ENCODE measurements at regions not wholly inside any gene's neighbourhood (a gene's known extent, or its start where the extent isn't known, plus 50 kb on each side); places are given as distances from the start of the nearest gene placed in this dataset.

- no peak overlapping the region for H4K5ac ChIP-seq (ENCODE audit: insufficient read length, low read depth, low read length)
- no peak overlapping the region for H2BK15ac ChIP-seq (ENCODE audit: low read depth, low read length)
- H3K4me1 ChIP-seq (ENCODE audit: insufficient read depth, low read length), result peaks cover 8% of the 10 kb centered on the region; the same call in 1 of the 2 replicates
- H3K79me1 ChIP-seq (ENCODE audit: insufficient read depth, low read depth, low read length, poor library complexity, severe bottlenecking), result no peaks in the 10 kb centered on the region
- no peak overlapping the region for H2AK5ac ChIP-seq (ENCODE audit: insufficient read length, low read length)
- no peaks in the 10 kb centered on the region for H3K79me2 ChIP-seq (ENCODE audit: insufficient read depth, low read length)
- DNase-seq, result no peak
- H4K91ac ChIP-seq (ENCODE audit: insufficient read length, low read depth, low read length), result no peak overlapping the region
- no peak overlapping the region for H3K4me3 Mint-ChIP-seq
- no peaks in the 10 kb centered on the region for H3K9me3 Mint-ChIP-seq
- H3K4me1 Mint-ChIP-seq, result peaks cover 13 to 30% of the 10 kb centered on the region in 2 experiments
- H3K4ac ChIP-seq (ENCODE audit: low read depth, low read length), result no peak overlapping the region
- H4K8ac ChIP-seq (replicated peaks; ENCODE audit: insufficient read length, low read depth, low read length), result no peak overlapping the region
- H3K27ac ChIP-seq (ENCODE audit: insufficient read length, low read depth, low read length), result no peak overlapping the region
- H3K23ac ChIP-seq (ENCODE audit: insufficient read length, low read depth, low read length), result no peak overlapping the region
- H3T11ph ChIP-seq (ENCODE audit: low read length), result no peak overlapping the region
- WGBS (ENCODE audit: extremely low coverage, insufficient read length, low lambda C conversion rate), result no CpG with 5 or more reads among the region's 8 CpGs
- H2BK12ac ChIP-seq (ENCODE audit: insufficient read length, low read depth, low read length), result no peak overlapping the region
- H3K27me3 ChIP-seq (ENCODE audit: insufficient read depth, low read length), result no peaks in the 10 kb centered on the region
- no peak overlapping the region for H2BK120ac ChIP-seq (ENCODE audit: low read depth, low read length, poor library complexity, severe bottlenecking)
- no peak overlapping the region for H3K27ac Mint-ChIP-seq
- no peak overlapping the region for H3K4me2 ChIP-seq (ENCODE audit: insufficient read depth, insufficient read length, low read length)
- no peaks in the 10 kb centered on the region for H3K23me2 ChIP-seq (ENCODE audit: insufficient read length, low read depth, low read length, poor library complexity, severe bottlenecking)
- H2BK20ac ChIP-seq (ENCODE audit: low read depth, low read length, poor library complexity, severe bottlenecking), result no peak overlapping the region
- H2BK5ac ChIP-seq (ENCODE audit: insufficient read length, low read length), result no peak overlapping the region
- H2AFZ ChIP-seq (ENCODE audit: low read length), result no peak overlapping the region
- no peak for TF ChIP-seq CTCF (conservative IDR thresholded peaks at IDR 0.05)
- no peaks in the 10 kb centered on the region for H3K36me3 Mint-ChIP-seq (ENCODE audit: insufficient read depth in 1 of 3, low read depth in 3 of 3)
- no peaks in the 10 kb centered on the region for H4K20me1 ChIP-seq (ENCODE audit: control insufficient read depth, insufficient read depth, insufficient read length)
- H3K9me3 ChIP-seq (ENCODE audit: control insufficient read depth, low read depth, low read length), result no peaks in the 10 kb centered on the region
- H3K14ac ChIP-seq (ENCODE audit: insufficient read depth, low read length), result no peak overlapping the region
- no peak overlapping the region for H3K9ac ChIP-seq (ENCODE audit: extremely low read depth, insufficient read length, low read length)
- no peak overlapping the region for H3K18ac ChIP-seq (ENCODE audit: insufficient read length, low read depth, low read length)
- no peak overlapping the region for H3K56ac ChIP-seq (ENCODE audit: insufficient read length, low read depth, low read length)
- H3K27me3 Mint-ChIP-seq (ENCODE audit: low read depth), result no peaks in the 10 kb centered on the region; the same call in 1 of the 2 replicates
Observed at GRCh38 chr3:197373096-197373495, 74.7 kb upstream of the DLG1 start.

Data from H9 (cell line).